HG03066 (cell line): ENCODE measurements at regions not wholly inside any gene's neighbourhood (a gene's known extent, or its start where the extent isn't known, plus 50 kb on each side); places are given as distances from the start of the nearest gene placed in this dataset.
"Not testable (repeated sequence)": the region's sequence is repeated elsewhere in the genome, so short reads cannot be mapped to it uniquely, and the experiment has no call there.

Experiments used
- ATAC-seq: cut with Tn5 transposase; IDR thresholded peaks from one replicate; pipeline ENCODE4 v1.9.1; 2021; ENCODE audit warnings: low read depth; ENCODE audit not compliant: unreplicated experiment

DNA sequence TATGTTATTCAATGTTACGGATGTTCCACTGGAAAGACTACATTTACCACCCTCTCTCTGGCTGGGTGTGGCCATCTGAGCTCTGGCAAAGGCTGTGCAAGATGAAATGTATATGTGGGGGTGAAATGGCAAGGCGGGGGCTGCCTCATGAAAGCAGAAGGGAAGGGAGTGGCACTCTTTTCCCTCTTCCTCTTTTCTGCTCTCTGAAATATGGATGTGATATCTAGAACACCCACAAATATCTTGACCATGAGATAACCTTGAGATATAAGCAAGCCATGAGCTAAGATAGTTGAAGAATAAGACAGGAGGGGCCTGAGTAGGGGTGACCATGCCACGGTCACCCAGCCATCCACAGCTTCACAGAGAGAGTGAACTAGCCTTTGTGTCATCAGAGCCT lies 367.8 kb upstream of the ID2 start:
- ATAC-seq: no peak

DNA sequence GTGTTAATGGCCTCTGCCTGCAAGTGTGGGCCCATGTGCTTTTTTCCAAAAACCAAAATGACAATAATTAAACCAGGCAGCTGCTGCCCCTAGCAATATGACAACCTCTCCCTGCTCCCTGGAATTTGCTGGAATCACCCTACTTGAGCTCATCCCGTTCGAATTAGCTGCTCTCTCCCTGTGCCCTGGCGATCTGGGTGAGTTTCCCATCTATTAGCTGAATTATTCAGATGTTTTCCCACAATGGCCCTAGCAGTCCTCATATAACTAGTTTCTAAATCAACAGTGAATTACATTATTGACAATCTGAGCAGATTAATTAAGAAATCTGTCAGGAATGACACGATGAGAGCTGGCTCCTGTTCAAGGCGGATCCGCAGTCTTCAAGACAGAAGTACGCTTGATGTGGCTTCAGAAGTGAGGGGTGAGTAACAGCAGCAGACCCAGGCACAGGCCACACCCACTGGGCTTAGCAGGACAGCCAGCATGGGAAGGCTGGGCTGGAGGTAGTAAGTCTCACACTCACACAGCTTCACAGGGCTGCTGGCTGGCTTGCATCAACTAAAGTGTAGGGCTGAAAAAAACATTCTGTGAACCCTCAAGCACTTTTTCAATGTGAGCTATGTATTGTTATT lies 366.2 kb upstream of the ID2 start:
- ATAC-seq: no peak

GRCh38 chr2:8316356-8316755 lies 365.5 kb upstream of the ID2 start:
- ATAC-seq: no peak

GRCh38 chr2:8317418-8317817 lies 364.4 kb upstream of the ID2 start:
- no peak for ATAC-seq

DNA sequence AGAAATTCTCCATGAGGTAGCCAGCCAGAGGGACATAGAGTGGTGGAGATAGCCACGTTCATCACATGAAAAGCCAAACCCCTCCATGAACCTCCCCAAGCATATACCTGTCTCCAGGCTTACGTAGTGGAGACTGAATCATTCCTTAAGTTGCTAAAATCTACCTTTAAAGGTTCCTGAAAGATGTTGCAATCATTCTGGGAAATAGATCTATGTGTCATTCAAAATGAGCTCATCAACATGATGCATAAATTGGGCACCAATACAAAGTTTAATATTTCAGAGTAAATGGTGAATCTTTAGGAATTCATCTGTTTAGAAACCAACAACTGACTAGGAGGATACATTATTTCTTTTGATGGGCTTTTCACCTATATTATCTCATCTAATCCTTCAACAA lies 362.6 kb upstream of the ID2 start:
- ATAC-seq: no peak

DNA sequence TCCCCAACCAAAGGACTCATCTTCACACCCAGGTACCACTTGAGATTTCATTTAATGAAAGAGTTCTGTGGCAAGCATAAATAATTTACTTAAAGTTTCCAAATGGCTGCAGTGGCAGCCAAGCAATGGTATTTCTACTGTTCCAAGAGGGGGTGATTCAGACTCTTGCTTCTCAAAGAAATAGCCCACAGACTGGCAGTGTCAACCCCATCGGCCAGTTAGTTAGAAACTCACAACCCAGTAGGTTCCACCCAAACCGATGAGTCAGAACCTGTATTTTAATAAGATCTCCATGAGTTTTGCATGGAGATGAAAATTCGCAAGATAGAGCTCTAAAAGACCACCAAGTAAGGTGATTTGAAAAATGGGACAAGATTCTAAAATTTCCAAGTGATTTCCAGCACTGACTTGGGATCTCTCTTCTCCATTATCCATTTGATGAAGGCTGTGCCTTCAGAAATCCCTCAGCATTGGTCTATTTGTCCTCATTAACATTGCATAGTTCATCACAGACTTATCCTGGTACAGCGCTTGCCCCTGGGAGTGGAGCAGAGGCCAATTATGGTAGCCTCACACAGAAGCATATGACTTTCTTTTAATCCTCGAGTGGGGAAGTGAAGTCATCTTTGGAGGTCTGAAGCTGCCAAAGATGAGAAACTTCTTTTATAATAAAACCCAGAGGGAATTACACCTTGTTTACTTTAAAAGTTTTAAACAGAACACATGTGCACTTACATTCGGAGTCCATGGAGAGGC lies 361.4 kb upstream of the ID2 start:
- ATAC-seq: no peak

- no peak for ATAC-seq
These were observed 359.2 kb upstream of the ID2 start for GRCh38 chr2:8322634-8323033.

DNA sequence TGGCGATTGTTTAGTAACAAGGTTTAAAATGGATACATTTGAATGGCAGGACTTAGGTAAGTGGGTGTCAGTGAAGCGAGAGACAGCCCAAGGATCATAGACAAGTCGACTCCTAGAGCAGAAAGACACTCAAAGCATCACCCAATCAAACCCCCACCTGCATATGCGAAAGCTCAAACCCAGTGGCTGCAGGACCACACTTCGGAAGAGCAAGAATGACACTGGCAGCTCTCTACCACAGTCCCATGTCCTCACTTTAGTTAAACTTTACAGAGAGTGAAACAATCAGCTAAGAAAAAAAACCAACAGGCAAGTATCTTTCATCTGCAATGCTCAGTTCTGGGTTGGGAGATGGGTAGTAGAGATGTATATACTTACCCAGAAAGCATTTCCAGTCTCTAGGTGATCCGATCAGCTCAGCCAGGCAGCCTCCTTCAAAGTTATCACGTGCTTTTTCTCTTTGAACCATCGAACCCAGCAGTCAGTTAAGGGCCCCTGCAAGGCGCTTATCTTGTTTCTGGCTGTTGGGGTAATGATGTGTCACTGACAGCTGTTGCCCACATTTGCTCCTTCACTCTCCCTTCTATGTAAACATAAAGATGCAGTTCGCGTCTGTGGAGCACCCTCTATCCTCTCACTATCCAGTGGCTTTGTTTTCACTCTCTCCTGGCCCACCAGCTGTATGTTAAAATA lies 357.5 kb upstream of the ID2 start:
- no peak for ATAC-seq

- ATAC-seq: no peak
These were observed 357.0 kb upstream of the ID2 start for GRCh38 chr2:8324901-8325300.

GRCh38 chr2:8327371-8328100 lies 354.3 kb upstream of the ID2 start:
- no peak for ATAC-seq

GRCh38 chr2:8328217-8328616 lies 353.6 kb upstream of the ID2 start:
- ATAC-seq: no peak

- no peak for ATAC-seq
These were observed 351.9 kb upstream of the ID2 start for GRCh38 chr2:8329660-8330622.

DNA sequence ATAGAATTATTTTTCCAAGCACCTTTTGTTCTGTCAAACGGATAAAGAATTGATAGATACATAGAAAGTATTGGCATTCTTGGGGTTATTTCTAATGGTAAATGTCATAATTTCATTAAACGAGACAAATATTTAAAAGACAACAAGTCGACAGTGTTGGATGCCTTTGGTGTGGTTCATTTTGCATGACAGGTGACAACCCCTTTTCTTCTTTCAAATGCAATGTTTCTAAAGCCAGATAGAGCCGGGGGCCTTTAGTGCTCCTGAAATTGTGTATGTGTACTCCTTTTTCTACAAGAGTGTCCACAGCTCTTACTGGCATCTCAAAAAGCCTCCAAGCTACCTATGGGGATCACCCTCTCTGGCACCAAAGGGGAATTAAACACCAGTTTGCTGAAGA lies 350.8 kb upstream of the ID2 start:
- ATAC-seq: no peak

DNA sequence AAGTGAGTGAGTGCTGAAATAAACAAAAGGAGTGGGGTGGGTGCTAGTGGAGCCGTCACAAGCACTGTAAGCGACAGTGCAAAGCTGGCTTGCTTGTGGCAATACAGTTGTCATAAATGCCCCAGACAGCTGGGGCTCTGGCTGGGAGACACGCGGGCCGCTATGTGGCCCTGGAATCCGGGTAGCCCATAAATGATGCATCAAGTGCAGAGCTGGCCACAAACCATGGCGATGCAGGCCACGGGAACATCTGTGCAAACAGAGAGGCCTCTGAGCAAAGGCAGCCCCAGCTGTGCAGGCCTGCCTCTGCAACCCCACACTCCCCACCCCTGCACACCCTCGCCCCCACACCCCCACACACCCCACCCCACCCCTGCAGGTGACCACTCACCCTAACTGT lies 349.2 kb upstream of the ID2 start:
- ATAC-seq: no peak

GRCh38 chr2:8333177-8333831 lies 348.6 kb upstream of the ID2 start:
- ATAC-seq: no peak

DNA sequence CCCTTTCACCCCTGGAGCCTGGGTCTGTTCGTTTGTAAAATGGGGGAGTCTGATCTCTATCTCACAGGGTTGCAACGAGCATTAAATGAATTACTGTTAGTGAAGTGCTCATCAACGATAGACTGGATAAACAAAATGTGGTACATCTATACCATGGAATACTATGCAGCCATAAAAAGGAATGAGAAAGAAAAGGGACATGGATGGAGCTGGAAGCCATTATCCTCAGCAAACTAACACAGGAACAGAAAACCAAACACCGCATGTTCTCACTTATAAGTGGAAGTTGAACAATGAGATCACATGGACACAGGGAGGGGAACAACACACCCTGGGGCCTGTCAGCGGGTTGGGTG lies 348.0 kb upstream of the ID2 start:
- ATAC-seq: not testable (repeated sequence)

DNA sequence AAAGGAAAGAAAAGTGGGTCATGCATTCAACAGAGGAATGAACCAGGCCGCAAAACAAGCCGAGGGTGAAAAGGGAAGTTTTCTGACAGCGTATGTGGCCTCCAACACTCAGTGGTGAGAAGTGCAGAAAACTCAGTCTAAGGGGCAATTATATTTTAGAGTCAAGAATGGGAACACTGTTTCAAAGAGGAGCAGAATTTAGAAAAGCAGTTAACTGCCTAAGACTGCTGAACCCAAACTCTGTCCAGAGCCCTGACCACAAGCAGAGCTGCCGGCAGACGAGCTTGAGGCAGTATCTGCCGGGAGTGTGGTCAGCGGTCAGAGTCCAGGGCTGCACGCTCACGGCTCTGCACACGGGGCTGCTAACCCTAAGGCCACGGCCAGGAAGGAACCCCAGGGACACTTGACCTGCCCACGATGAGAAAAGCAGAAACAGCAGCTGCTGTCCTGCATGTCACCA lies 347.0 kb upstream of the ID2 start:
- ATAC-seq: no peak

DNA sequence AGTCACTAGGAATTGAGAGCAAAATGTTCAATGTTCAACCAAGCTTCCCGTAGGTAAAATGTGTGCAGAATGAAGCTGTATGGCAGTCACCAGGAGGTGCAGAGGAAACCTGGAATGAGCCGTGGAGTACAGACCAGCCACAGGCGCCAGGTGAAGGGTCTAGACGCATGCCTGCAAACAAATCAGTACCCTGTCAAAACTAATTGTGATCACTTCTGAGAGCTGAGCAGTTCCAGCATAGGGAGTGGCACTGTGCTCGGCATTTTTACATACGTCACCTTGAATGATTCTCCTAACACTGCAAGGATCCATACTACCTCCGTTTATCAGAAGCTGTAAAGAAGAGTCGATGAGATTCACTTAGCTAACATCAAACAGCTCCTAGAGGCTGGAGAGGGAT lies 346.1 kb upstream of the ID2 start:
- no peak for ATAC-seq

DNA sequence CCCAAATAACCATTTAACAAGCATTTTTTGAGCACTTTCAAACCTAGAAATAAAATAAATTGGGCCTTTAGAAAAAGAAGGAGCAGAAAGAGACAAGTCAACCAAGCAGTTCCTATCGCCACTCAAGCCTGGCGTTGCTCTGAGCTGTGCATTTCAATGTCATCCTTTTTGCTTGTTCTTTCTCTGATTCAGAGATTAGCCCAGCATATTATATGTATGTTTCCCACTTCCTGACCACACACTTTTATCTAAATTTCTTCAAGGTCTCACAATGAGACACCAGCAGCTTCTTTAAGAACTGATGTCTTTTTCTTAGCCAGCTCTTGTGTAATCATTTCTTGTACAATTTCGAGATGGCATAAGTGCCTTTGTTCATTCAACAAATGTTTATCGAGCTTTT lies 344.5 kb upstream of the ID2 start:
- no peak for ATAC-seq

DNA sequence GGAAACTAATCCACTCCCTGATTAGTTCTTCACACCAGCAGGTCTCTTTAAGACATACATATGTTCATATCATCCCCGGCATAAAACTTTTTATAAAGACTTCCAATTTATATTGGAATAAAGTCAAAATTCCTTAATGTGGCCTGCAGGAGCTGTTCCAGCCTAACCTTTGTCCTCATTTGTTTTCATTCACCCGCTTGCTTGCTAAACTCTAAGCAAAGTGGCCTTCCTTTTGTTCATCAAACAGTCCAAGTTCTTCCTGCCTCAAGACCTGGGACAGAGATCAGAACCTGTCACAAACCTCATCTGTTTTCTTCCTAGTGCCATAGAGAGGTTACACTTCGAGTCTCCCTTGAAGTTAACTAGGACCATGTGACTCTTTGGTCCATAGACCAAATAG lies 339.4 kb upstream of the ID2 start:
- no peak for ATAC-seq
